Liver (tissue), 3 donors: ENCODE measurements at regions not wholly inside any gene's neighbourhood (a gene's known extent, or its start where the extent isn't known, plus 50 kb on each side); places are given as distances from the start of the nearest gene placed in this dataset.
"Not testable (repeated sequence)": the region's sequence is repeated elsewhere in the genome, so short reads cannot be mapped to it uniquely, and the experiment has no call there.

Source experiments
- CTCF ChIP-seq: fragments of 150-350 bp; IDR thresholded peaks from 2 replicates; pipeline ENCODE4 v1.5.1; 2017; ENCODE audit warnings: improper control_type of control experiment, low read depth, low read length; ENCODE audit not compliant: missing input control
- HNF4G ChIP-seq: IDR thresholded peaks from 2 replicates; pipeline ENCODE4 v1.6.1; 2016; ENCODE audit warnings: antibody characterized with exemption
- MAX ChIP-seq: IDR thresholded peaks from 2 replicates; pipeline ENCODE4 v1.6.1; 2016; ENCODE audit warnings: antibody characterized with exemption
- REST ChIP-seq: IDR thresholded peaks from 2 replicates; pipeline ENCODE4 v1.6.1; 2016; ENCODE audit warnings: antibody characterized with exemption, mild to moderate bottlenecking
- RXRA ChIP-seq, 2 donors: IDR thresholded peaks; 2 replicates each; pipeline ENCODE4 v1.6.1; 2017 to 2018; ENCODE audit warnings: antibody characterized with exemption in 2 of 2, mild to moderate bottlenecking in 1 of 2
- SP1 ChIP-seq: IDR thresholded peaks from 2 replicates; pipeline ENCODE4 v1.6.1; 2018; ENCODE audit warnings: antibody characterized with exemption, mild to moderate bottlenecking
- YY1 ChIP-seq: IDR thresholded peaks from 2 replicates; pipeline ENCODE4 v1.6.1; 2016; ENCODE audit warnings: antibody characterized with exemption, mild to moderate bottlenecking
- ZBTB33 ChIP-seq: IDR thresholded peaks from 2 replicates; pipeline ENCODE4 v1.6.1; 2016; ENCODE audit warnings: antibody characterized with exemption
- donor health status: healthy.
- donor health status: healthy.

GRCh38 chr10:46668357-46668997 is 89.5 kb downstream of the SYT15 start:
- not testable (repeated sequence) for TF ChIP-seq CTCF; RXRA (IDR thresholded peaks at IDR 0.05); MAX; SP1; ZBTB33; REST; HNF4G; YY1
